ENCODE measurements at regions not wholly inside any gene's neighbourhood (a gene's known extent, or its start where the extent isn't known, plus 50 kb on each side); places are given as distances from the start of the nearest gene placed in this dataset.

DNA sequence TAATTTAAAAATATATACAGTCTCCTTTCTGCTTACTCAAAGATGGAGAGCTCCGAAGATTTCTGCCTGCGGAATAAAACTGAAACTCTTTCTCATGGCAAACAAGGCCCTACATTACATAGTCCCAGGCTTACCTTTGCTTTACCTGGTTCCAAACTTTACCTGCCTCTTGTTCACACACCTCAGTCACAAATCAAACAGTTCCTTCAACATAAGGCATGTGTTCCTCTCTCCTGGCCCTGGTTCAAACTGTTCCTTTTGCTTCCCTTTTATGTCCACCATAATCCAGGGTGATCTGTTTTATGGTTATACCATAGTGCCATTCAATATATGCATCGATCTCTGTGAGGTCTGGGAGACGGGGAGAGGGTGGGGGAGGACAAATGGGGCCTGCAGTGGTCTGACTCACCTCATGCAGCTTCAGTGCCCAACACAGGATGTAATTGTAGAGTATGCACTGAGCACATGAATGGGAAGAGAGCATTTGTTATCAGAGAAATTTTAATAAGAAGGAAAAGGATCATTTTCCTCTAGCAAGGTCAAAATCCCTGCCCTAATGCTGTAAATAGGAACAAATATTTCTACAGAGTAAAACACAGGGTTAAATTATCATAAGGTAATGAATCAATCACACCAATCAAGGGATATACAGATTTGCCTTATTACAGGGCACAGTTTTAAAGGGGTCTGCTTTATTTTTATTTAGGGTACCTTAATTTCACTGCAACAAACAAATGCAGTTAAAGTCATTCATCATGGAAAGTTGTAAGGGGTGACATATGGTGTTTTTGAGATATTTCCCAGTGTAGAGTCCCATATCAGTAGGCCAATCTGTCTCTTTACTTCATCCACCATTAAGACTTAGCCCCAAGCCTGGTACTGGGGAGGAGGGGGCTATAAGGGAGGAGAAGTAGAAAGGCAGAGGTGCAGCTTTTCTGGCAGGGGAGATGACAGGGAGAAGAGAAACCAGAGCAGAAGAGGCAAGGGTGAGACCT is 88.8 kb upstream of the PDE1C start:
- no peaks in the 10 kb centered on the region for H3K9me3 ChIP-seq
- no peak overlapping the region for H3K4me3 ChIP-seq
- ATAC-seq, result no peak
- H3K27me3 ChIP-seq (ENCODE audit: low read depth), result no peaks in the 10 kb centered on the region
- intact Hi-C loops (cut with DNase I), result no loop called here
- H3K4me1 ChIP-seq, result no peaks in the 10 kb centered on the region
- H3K27ac ChIP-seq, result no peak overlapping the region
- H3K36me3 ChIP-seq, result no peaks in the 10 kb centered on the region
- TF ChIP-seq CTCF (IDR thresholded peaks at IDR 0.05), result no peak
- no peak for DNase-seq

DNA sequence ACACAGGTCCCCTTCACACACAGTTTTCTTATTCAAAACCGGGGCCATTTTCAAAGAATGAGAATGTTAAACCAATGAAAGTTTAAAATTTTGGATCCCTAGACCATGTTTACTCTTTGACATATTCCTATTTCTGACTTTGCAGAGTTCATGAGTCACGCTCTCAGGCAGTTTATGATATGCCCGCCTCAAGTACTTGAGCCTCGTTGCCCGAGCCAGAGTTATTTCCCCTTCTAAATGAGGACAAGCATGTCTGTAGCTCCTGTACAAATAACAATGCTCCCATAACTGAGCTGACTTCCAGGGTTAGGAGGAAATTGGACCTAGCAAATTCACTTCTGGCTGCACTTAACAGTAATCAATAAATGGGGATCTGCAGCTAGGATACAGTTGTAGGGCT is 87.9 kb upstream of the PDE1C start:
- H3K4me1 ChIP-seq, result no peaks in the 10 kb centered on the region
- intact Hi-C loops (cut with DNase I), result no loop called here
- ATAC-seq (peak; percentile 61 to 65), DNase-seq (no peak)
- no peak overlapping the region for H3K4me3 ChIP-seq
- TF ChIP-seq CTCF (IDR thresholded peaks at IDR 0.05), result no peak
- no peak overlapping the region for H3K27ac ChIP-seq
- H3K9me3 ChIP-seq, result no peaks in the 10 kb centered on the region
- no peaks in the 10 kb centered on the region for H3K36me3 ChIP-seq
- no peaks in the 10 kb centered on the region for H3K27me3 ChIP-seq (ENCODE audit: low read depth)

DNA sequence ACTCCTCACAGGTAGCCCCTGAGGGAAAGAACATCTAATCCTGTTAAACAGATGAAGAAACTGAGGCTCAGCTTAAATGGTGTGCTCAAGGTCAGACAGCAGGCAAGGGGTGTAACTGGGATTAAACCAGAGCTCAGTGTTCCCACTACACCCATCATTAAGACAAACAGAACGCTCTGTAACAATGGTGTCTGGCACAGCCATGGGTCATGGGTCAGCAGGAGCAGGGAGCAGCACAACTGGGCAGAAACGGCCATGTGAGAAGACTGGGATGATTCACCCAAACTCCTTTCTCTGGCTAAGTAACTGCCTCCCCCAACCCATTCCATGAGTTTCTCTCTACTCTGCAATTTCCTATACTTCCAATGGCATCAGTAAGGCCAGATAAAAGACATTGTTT is 85.5 kb upstream of the PDE1C start:
- intact Hi-C loops (cut with DNase I), result no loop called here
- TF ChIP-seq CTCF (IDR thresholded peaks at IDR 0.05), result no peak
- no peak overlapping the region for H3K4me3 ChIP-seq
- no peaks in the 10 kb centered on the region for H3K9me3 ChIP-seq
- no peak overlapping the region for H3K27ac ChIP-seq
- no peaks in the 10 kb centered on the region for H3K36me3 ChIP-seq
- ATAC-seq (no peak), DNase-seq (no peak)
- no peaks in the 10 kb centered on the region for H3K27me3 ChIP-seq (ENCODE audit: low read depth)
- no peaks in the 10 kb centered on the region for H3K4me1 ChIP-seq

- H3K4me3 ChIP-seq, result no peak overlapping the region
- ATAC-seq (peak in 1 of 2 donors; percentile 29), DNase-seq (no peak)
- no peak overlapping the region for H3K27ac ChIP-seq
- intact Hi-C loops (cut with DNase I), result no loop called here
- no peaks in the 10 kb centered on the region for H3K27me3 ChIP-seq (ENCODE audit: low read depth)
- no peaks in the 10 kb centered on the region for H3K4me1 ChIP-seq
- no peak for TF ChIP-seq CTCF (IDR thresholded peaks at IDR 0.05)
- no peaks in the 10 kb centered on the region for H3K9me3 ChIP-seq
- H3K36me3 ChIP-seq, result no peaks in the 10 kb centered on the region
Observed at GRCh38 chr7:32154797-32155196, 84.6 kb upstream of the PDE1C start.

GRCh38 chr7:32153006-32153405 is 82.8 kb upstream of the PDE1C start:
- Histone ChIP-seq H3K4me3 (no peak overlapping the region), H3K4me1 (no peaks in the 10 kb centered on the region), H3K27me3 (ENCODE audit: low read depth) (no peaks in the 10 kb centered on the region), H3K36me3 (no peaks in the 10 kb centered on the region), H3K9me3 (no peaks in the 10 kb centered on the region), H3K27ac (no peak overlapping the region)
- no peak for DNase-seq
- intact Hi-C loops (cut with DNase I), result no loop called here
- no peak for ATAC-seq
- no peak for TF ChIP-seq CTCF (IDR thresholded peaks at IDR 0.05)
